ENCODE measurements at regions not wholly inside any gene's neighbourhood (a gene's known extent, or its start where the extent isn't known, plus 50 kb on each side); places are given as distances from the start of the nearest gene placed in this dataset.

- Histone ChIP-seq H3K79me2 (replicated peaks; ENCODE audit: insufficient read depth) (no peaks in the 10 kb centered on the region), H3K4me1 (ENCODE audit: insufficient read depth) (0 out of 2 replicates have a peak, but pooled peaks cover 4% of the 10 kb centered on the region), H2AFZ (no peak overlapping the region), H3K36me3 (ENCODE audit: insufficient read depth) (no peaks in the 10 kb centered on the region), H3K4me2 (no peak overlapping the region), H3K9me2 (ENCODE audit: insufficient read depth) (peaks cover 3% of the 10 kb centered on the region; the same call in 1 of the 2 replicates), H4K20me1 (replicated peaks; ENCODE audit: insufficient read depth) (no peaks in the 10 kb centered on the region), H3K4me3 (no peak overlapping the region), H3K27me3 (ENCODE audit: insufficient read depth) (no peaks in the 10 kb centered on the region), H3F3A (replicated peaks; ENCODE audit: low read depth) (no peaks in the 10 kb centered on the region), H3K27ac (ENCODE audit: low read depth) (no peak overlapping the region)
- H3K27ac Mint-ChIP-seq = no peak overlapping the region
- TF ChIP-seq ETS1 (IDR thresholded peaks at IDR 0.05) = no peak
- TF ChIP-seq JUNB (IDR thresholded peaks at IDR 0.05; ENCODE audit: unreplicated experiment) = no peak
- TF ChIP-seq REST (IDR thresholded peaks at IDR 0.05; ENCODE audit: unreplicated experiment) = no peak
- no peak for TF ChIP-seq ZNF114 (CRISPR knock-in tag; IDR thresholded peaks at IDR 0.05)
- TF ChIP-seq CTCF (conservative IDR thresholded peaks at IDR 0.05; ENCODE audit: low read depth in 2 of 2) = no peak
- TF ChIP-seq POLR2AphosphoS5 (IDR thresholded peaks at IDR 0.05; ENCODE audit: low read depth) = no peak
- no peak for TF ChIP-seq ZNF462 (CRISPR knock-in tag; IDR thresholded peaks at IDR 0.05)
- TF ChIP-seq NANOG (IDR thresholded peaks at IDR 0.05; ENCODE audit: borderline replicate concordance) = no peak
- TF ChIP-seq EZH2phosphoT487 (IDR thresholded peaks at IDR 0.05; ENCODE audit: unreplicated experiment) = no peak
- no peak for TF ChIP-seq ZNF331 (CRISPR knock-in tag; IDR thresholded peaks at IDR 0.05; ENCODE audit: low read depth)
- TF ChIP-seq STAT1 (IDR thresholded peaks at IDR 0.05; ENCODE audit: unreplicated experiment) = no peak
- no peak for TF ChIP-seq CREB1 (CRISPR knock-in tag; IDR thresholded peaks at IDR 0.05; ENCODE audit: low read depth)
- TF ChIP-seq EZH2 (IDR thresholded peaks at IDR 0.05; ENCODE audit: low read depth, unreplicated experiment) = no peak
- no peaks in the 10 kb centered on the region for H3K36me3 Mint-ChIP-seq (ENCODE audit: low read depth)
- ATAC-seq (no peak), DNase-seq (ENCODE audit: low spot score) (no peak)
- H3K4me1 Mint-ChIP-seq = peaks cover 20% of the 10 kb centered on the region
- no peaks in the 10 kb centered on the region for H3K27me3 Mint-ChIP-seq (ENCODE audit: insufficient read depth, low read depth, poor library complexity)
- H3K4me3 Mint-ChIP-seq = no peak overlapping the region
- H3K9me3 Mint-ChIP-seq = no peaks in the 10 kb centered on the region
Observed at GRCh38 chr6:113344969-113345368, 512.2 kb upstream of the MARCKS start.
